HEK293 (cell line): ENCODE measurements at regions not wholly inside any gene's neighbourhood (a gene's known extent, or its start where the extent isn't known, plus 50 kb on each side); places are given as distances from the start of the nearest gene placed in this dataset.

ENCODE experiments used
- CTCF ChIA-PET: fragments of 350-600 bp; formaldehyde crosslinking; extraction: SDS; loops from one replicate; lab custom pipeline; 2021; ENCODE audit warnings: antibody characterized with exemption; lab: Yijun Ruan, JAX
- POLR2A ChIA-PET: fragments of 300-600 bp; formaldehyde crosslinking; extraction: SDS; loops from one replicate; lab custom pipeline; 2020; ENCODE audit warnings: antibody characterized with exemption, inconsistent platforms; lab: Yijun Ruan, JAX
- H3K27ac ChIP-seq: fragments of 200-500 bp; sonication (Bioruptor generic); 2 replicates; pipeline ENCODE4 v1.5.1; 2014; ENCODE audit warnings: low read depth, low read length, control low read depth, inconsistent platforms; ENCODE audit errors: extremely low read depth
- H3K36me3 ChIP-seq, 2 experiments: fragments of 200-500 bp in 1 of 2; sonication (Bioruptor generic) in 1 of 2; 1 replicate in 1 of 2; 2 replicates in 1 of 2; pipeline ENCODE4 v1.5.1; 2014 to 2017; ENCODE audit warnings: inconsistent platforms in 2 of 2, low read length in 2 of 2; ENCODE audit not compliant: control insufficient read depth in 2 of 2, insufficient read depth in 1 of 2
- H3K4me1 ChIP-seq: fragments of 200-500 bp; sonication (Bioruptor generic); 2 replicates; pipeline ENCODE4 v1.5.1; 2014; ENCODE audit warnings: mild to moderate bottlenecking, low read length, inconsistent platforms; ENCODE audit not compliant: control insufficient read depth, insufficient read depth
- H3K4me3 ChIP-seq: 2 replicates; pipeline ENCODE4 v1.5.1; 2011; ENCODE audit warnings: low read depth, mild to moderate bottlenecking, control low read depth, low read length, moderate library complexity
- H3K9me3 ChIP-seq: fragments of 200-500 bp; sonication (Bioruptor generic); 2 replicates; pipeline ENCODE4 v1.5.1; 2014; ENCODE audit warnings: low read depth, low read length, inconsistent platforms; ENCODE audit not compliant: control insufficient read depth, insufficient read depth
- KLF16 ChIP-seq: fragments of 450-650 bp; formaldehyde crosslinking; IDR thresholded peaks from 2 replicates; pipeline ENCODE4 v1.5.1; 2017; ENCODE audit warnings: missing biosample characterization, missing genetic modification characterization
- KLF17 ChIP-seq: fragments of 450-650 bp; formaldehyde crosslinking; IDR thresholded peaks from 2 replicates; pipeline ENCODE4 v1.5.1; 2016; ENCODE audit warnings: missing biosample characterization, missing genetic modification characterization
- KLF7 ChIP-seq: fragments of 450-650 bp; formaldehyde crosslinking; IDR thresholded peaks from 2 replicates; pipeline ENCODE4 v1.5.1; 2016; ENCODE audit warnings: missing biosample characterization, missing genetic modification characterization, borderline replicate concordance
- SP2 ChIP-seq: fragments of 450-650 bp; formaldehyde crosslinking; IDR thresholded peaks from 2 replicates; pipeline ENCODE4 v1.5.1; 2016; ENCODE audit warnings: missing biosample characterization, missing genetic modification characterization
- ZBTB20 ChIP-seq: fragments of 450-650 bp; formaldehyde crosslinking; IDR thresholded peaks from 2 replicates; pipeline ENCODE4 v1.5.1; 2016; ENCODE audit warnings: missing biosample characterization, missing genetic modification characterization
- ZBTB48 ChIP-seq: fragments of 450-650 bp; formaldehyde crosslinking; IDR thresholded peaks from 2 replicates; pipeline ENCODE4 v1.5.1; 2016; ENCODE audit warnings: missing biosample characterization, missing genetic modification characterization
- ZFP3 ChIP-seq: fragments of 450-650 bp; formaldehyde crosslinking; IDR thresholded peaks from 2 replicates; pipeline ENCODE4 v1.5.1; 2016; ENCODE audit warnings: low read depth, missing biosample characterization, missing genetic modification characterization
- ZIC2 ChIP-seq: fragments of 450-650 bp; formaldehyde crosslinking; IDR thresholded peaks from 2 replicates; pipeline ENCODE4 v1.5.1; 2016; ENCODE audit warnings: missing biosample characterization, missing genetic modification characterization
- ZNF112 ChIP-seq: fragments of 450-650 bp; formaldehyde crosslinking; IDR thresholded peaks from 2 replicates; pipeline ENCODE4 v1.5.0; 2017; ENCODE audit warnings: missing biosample characterization, missing genetic modification characterization
- ZNF121 ChIP-seq: fragments of 450-650 bp; formaldehyde crosslinking; IDR thresholded peaks from 2 replicates; pipeline ENCODE4 v1.5.1; 2016; ENCODE audit warnings: missing biosample characterization, missing genetic modification characterization
- ZNF132 ChIP-seq: fragments of 450-650 bp; formaldehyde crosslinking; IDR thresholded peaks from 2 replicates; pipeline ENCODE4 v1.5.1; 2017; ENCODE audit warnings: missing biosample characterization, missing genetic modification characterization, borderline replicate concordance
- ZNF140 ChIP-seq: fragments of 450-650 bp; formaldehyde crosslinking; IDR thresholded peaks from 2 replicates; pipeline ENCODE4 v1.5.1; 2016; ENCODE audit warnings: missing biosample characterization, missing genetic modification characterization
- ZNF169 ChIP-seq: fragments of 450-650 bp; formaldehyde crosslinking; IDR thresholded peaks from 2 replicates; pipeline ENCODE4 v1.5.1; 2016; ENCODE audit warnings: missing biosample characterization, missing genetic modification characterization
- ZNF202 ChIP-seq: fragments of 450-650 bp; formaldehyde crosslinking; IDR thresholded peaks from 2 replicates; pipeline ENCODE4 v1.5.1; 2016; ENCODE audit warnings: missing biosample characterization, missing genetic modification characterization, borderline replicate concordance
- ZNF211 ChIP-seq: fragments of 450-650 bp; formaldehyde crosslinking; IDR thresholded peaks from 2 replicates; pipeline ENCODE4 v1.5.1; 2016; ENCODE audit warnings: low read depth, missing biosample characterization, missing genetic modification characterization
- ZNF214 ChIP-seq: fragments of 450-650 bp; formaldehyde crosslinking; IDR thresholded peaks from 2 replicates; pipeline ENCODE4 v1.5.1; 2017; ENCODE audit warnings: missing biosample characterization, mild to moderate bottlenecking, missing genetic modification characterization, borderline replicate concordance
- ZNF221 ChIP-seq: fragments of 450-650 bp; formaldehyde crosslinking; IDR thresholded peaks from 2 replicates; pipeline ENCODE4 v1.5.1; 2017; ENCODE audit warnings: missing biosample characterization, missing genetic modification characterization, borderline replicate concordance
- ZNF239 ChIP-seq: fragments of 450-650 bp; formaldehyde crosslinking; IDR thresholded peaks from 2 replicates; pipeline ENCODE4 v1.5.1; 2016; ENCODE audit warnings: missing biosample characterization, missing genetic modification characterization
- ZNF280D ChIP-seq: fragments of 450-650 bp; formaldehyde crosslinking; IDR thresholded peaks from 2 replicates; pipeline ENCODE4 v1.5.1; 2016; ENCODE audit warnings: missing biosample characterization, missing genetic modification characterization
- ZNF302 ChIP-seq: fragments of 450-650 bp; formaldehyde crosslinking; IDR thresholded peaks from 2 replicates; pipeline ENCODE4 v1.5.1; 2016; ENCODE audit warnings: missing biosample characterization, missing genetic modification characterization, low read depth
- ZNF404 ChIP-seq: fragments of 450-650 bp; formaldehyde crosslinking; IDR thresholded peaks from 2 replicates; pipeline ENCODE4 v1.5.1; 2017; ENCODE audit warnings: missing biosample characterization, missing genetic modification characterization
- ZNF416 ChIP-seq: fragments of 450-650 bp; formaldehyde crosslinking; IDR thresholded peaks from 2 replicates; pipeline ENCODE4 v1.5.1; 2016; ENCODE audit warnings: missing biosample characterization, missing genetic modification characterization
- ZNF449 ChIP-seq: fragments of 450-650 bp; formaldehyde crosslinking; IDR thresholded peaks from 2 replicates; pipeline ENCODE4 v1.5.1; 2017; ENCODE audit warnings: missing biosample characterization, mild to moderate bottlenecking, missing genetic modification characterization, moderate library complexity
- ZNF514 ChIP-seq: fragments of 450-650 bp; formaldehyde crosslinking; IDR thresholded peaks from 2 replicates; pipeline ENCODE4 v1.5.1; 2016; ENCODE audit warnings: missing biosample characterization, missing genetic modification characterization
- ZNF624 ChIP-seq: fragments of 450-650 bp; formaldehyde crosslinking; IDR thresholded peaks from 2 replicates; pipeline ENCODE4 v1.5.1; 2017; ENCODE audit warnings: missing biosample characterization, missing genetic modification characterization
- ZNF645 ChIP-seq: fragments of 450-650 bp; formaldehyde crosslinking; IDR thresholded peaks from 2 replicates; pipeline ENCODE4; 2016; ENCODE audit warnings: missing biosample characterization, missing genetic modification characterization
- ZNF677 ChIP-seq: fragments of 450-650 bp; IDR thresholded peaks from 2 replicates; pipeline ENCODE4 v1.5.0; 2018; ENCODE audit warnings: missing biosample characterization, mild to moderate bottlenecking, missing genetic modification characterization, moderate library complexity
- ZNF747 ChIP-seq: fragments of 450-650 bp; formaldehyde crosslinking; IDR thresholded peaks from 2 replicates; pipeline ENCODE4 v1.5.1; 2016; ENCODE audit warnings: missing biosample characterization, missing genetic modification characterization
- ZNF76 ChIP-seq: fragments of 450-650 bp; formaldehyde crosslinking; IDR thresholded peaks from 2 replicates; pipeline ENCODE4; 2016; ENCODE audit warnings: low read depth, missing biosample characterization, missing genetic modification characterization, borderline replicate concordance
- ZNF768 ChIP-seq: fragments of 450-650 bp; formaldehyde crosslinking; IDR thresholded peaks from 2 replicates; pipeline ENCODE4 v1.5.1; 2018; ENCODE audit warnings: missing biosample characterization, mild to moderate bottlenecking, missing genetic modification characterization
- ZNF785 ChIP-seq: fragments of 450-650 bp; formaldehyde crosslinking; IDR thresholded peaks from 2 replicates; pipeline ENCODE4 v1.5.1; 2016; ENCODE audit warnings: missing biosample characterization, missing genetic modification characterization
- ZNF791 ChIP-seq: fragments of 450-650 bp; formaldehyde crosslinking; IDR thresholded peaks from 2 replicates; pipeline ENCODE4 v1.5.1; 2016; ENCODE audit warnings: missing biosample characterization, missing genetic modification characterization
- ZXDB ChIP-seq: fragments of 450-650 bp; formaldehyde crosslinking; IDR thresholded peaks from 2 replicates; pipeline ENCODE4 v1.5.1; 2016; ENCODE audit warnings: missing biosample characterization, missing genetic modification characterization

- TF ChIP-seq ZXDB (tag by site-specific recombination) (no peak), ZNF416 (tag by site-specific recombination) (no peak), ZNF747 (tag by site-specific recombination) (no peak), ZNF677 (no peak), ZNF121 (no peak), ZNF211 (tag by site-specific recombination) (no peak), ZNF449 (tag by site-specific recombination) (no peak), ZNF404 (tag by site-specific recombination) (no peak), ZNF214 (tag by site-specific recombination) (no peak), ZNF280D (tag by site-specific recombination) (no peak), KLF17 (tag by site-specific recombination) (no peak), ZNF112 (tag by site-specific recombination) (no peak), ZNF624 (no peak), ZNF645 (tag by site-specific recombination) (no peak), ZNF239 (tag by site-specific recombination) (no peak)
- Histone ChIP-seq H3K27ac (no peak overlapping the region), H3K4me3 (no peak overlapping the region), H3K4me1 (no peaks in the 10 kb centered on the region), H3K36me3 (no peaks in the 10 kb centered on the region), H3K9me3 (no peaks in the 10 kb centered on the region)
- ChIA-PET CTCF (no interaction called here), POLR2A (no interaction called here)
These were observed 660.6 kb downstream of the LRRIQ3 start for GRCh38 chr1:73537400-73537799.

GRCh38 chr1:73517603-73518191 lies 680.3 kb downstream of the LRRIQ3 start:
- ChIA-PET POLR2A (no interaction called here), CTCF (no interaction called here)
- no peaks in the 10 kb centered on the region for H3K4me1 ChIP-seq
- H3K9me3 ChIP-seq = no peaks in the 10 kb centered on the region
- no peaks in the 10 kb centered on the region for H3K36me3 ChIP-seq
- no peak overlapping the region for H3K4me3 ChIP-seq
- H3K27ac ChIP-seq = no peak overlapping the region
- TF ChIP-seq KLF16 (tag by site-specific recombination) (no peak), ZNF132 (tag by site-specific recombination) (no peak), ZNF791 (tag by site-specific recombination) (no peak), ZNF785 (tag by site-specific recombination) (no peak), ZBTB48 (no peak), ZNF514 (tag by site-specific recombination) (no peak), ZIC2 (tag by site-specific recombination) (no peak), KLF7 (tag by site-specific recombination) (no peak), ZNF202 (tag by site-specific recombination) (no peak), SP2 (tag by site-specific recombination) (no peak), ZNF768 (tag by site-specific recombination) (no peak), ZNF169 (tag by site-specific recombination) (no peak), ZNF221 (tag by site-specific recombination) (no peak), ZNF140 (tag by site-specific recombination) (no peak), ZNF76 (no peak), ZBTB20 (tag by site-specific recombination) (no peak), ZFP3 (tag by site-specific recombination) (no peak), ZNF302 (tag by site-specific recombination) (no peak)
